Esophagus squamous epithelium (tissue), 5 donors: ENCODE measurements at regions not wholly inside any gene's neighbourhood (a gene's known extent, or its start where the extent isn't known, plus 50 kb on each side); places are given as distances from the start of the nearest gene placed in this dataset.

ENCODE experiments used
- DNase-seq: peaks from one replicate; lab custom pipeline; 2025; lab: John Stamatoyannopoulos, UW
- H3K27ac ChIP-seq, 4 donors: fragments of 200-600 bp; sonication (generic); one replicate each; pipeline ENCODE4 v1.5.1; 2016 to 2019; ENCODE audit warnings: mild to moderate bottlenecking in 1 of 4
- H3K27me3 ChIP-seq, 4 donors: fragments of 200-600 bp; sonication (generic); 1 replicate in 3 of 4; 2 replicates in 1 of 4; pipeline versions ENCODE4 v1.5.1 to v1.6.0; 2017 to 2021; ENCODE audit warnings: antibody characterized with exemption in 1 of 4
- H3K36me3 ChIP-seq, 3 donors: fragments of 200-600 bp; sonication (generic); one replicate each; pipeline ENCODE4 v1.5.1; 2016 to 2019
- H3K4me1 ChIP-seq, 3 donors: fragments of 200-600 bp; sonication (generic); one replicate each; pipeline ENCODE4 v1.5.1; 2017 to 2019
- H3K4me3 ChIP-seq, 4 donors: fragments of 200-600 bp; sonication (generic); 1 replicate in 3 of 4; 2 replicates in 1 of 4; pipeline ENCODE4 v1.5.1; 2016 to 2019; ENCODE audit warnings: mild to moderate bottlenecking in 2 of 4, moderate library complexity in 1 of 4
- H3K9me3 ChIP-seq, 3 donors: fragments of 200-600 bp; sonication (generic); one replicate each; pipeline ENCODE4 v1.5.1; 2016 to 2019
- POLR2A ChIP-seq, 4 donors: fragments of 450-650 bp; IDR thresholded peaks; one replicate each; pipeline ENCODE4 v1.6.1; 2017; ENCODE audit warnings: antibody characterized with exemption in 4 of 4, mild to moderate bottlenecking in 4 of 4, moderate library complexity in 3 of 4
- WGBS, 2 donors: methylation state at CpG; one replicate each; pipeline ENCODE4 v1.1.5; 2018; 5-methylcytosine and 5-hydroxymethylcytosine counted together
- intact Hi-C: fragments of 100-400 bp; cut with DNase I; formaldehyde crosslinking; loops from one replicate; pipeline ENCODE4 v1.15.0; 2022
- TF ChIP-seq, protein P1 (sequence below), 6 experiments: fragments of 450-650 bp in 4 of 6; fragments of 200-600 bp in 2 of 6; sonication (generic) in 2 of 6; IDR thresholded peaks; one replicate each; pipeline ENCODE4 v1.5.1; 2016 to 2019; ENCODE audit warnings: antibody characterized with exemption in 6 of 6, mild to moderate bottlenecking in 4 of 6, moderate library complexity in 4 of 6
- donor health status: DM: yes; HTN: yes; CAD: no.

DNA sequence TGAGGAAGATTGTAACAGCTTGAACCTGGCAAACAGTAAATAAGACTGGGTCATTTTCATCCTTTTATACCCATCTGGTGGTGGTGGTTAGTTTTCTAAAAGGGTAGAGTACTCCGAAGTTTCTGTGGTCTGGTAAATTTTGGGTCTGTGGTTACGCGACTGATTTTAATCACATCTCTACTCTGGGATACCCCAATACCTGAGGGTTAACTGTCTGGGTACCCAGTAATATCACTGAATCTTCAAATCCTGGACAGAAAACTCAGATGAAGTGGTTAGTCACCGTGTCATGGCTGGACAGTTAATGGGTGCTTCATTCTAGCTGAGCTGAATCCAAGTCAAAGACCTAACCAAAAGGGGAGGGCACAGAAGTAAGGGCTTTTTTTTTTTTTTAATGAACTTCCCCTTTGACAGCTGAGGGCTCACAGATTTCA, 474.2 kb downstream of the GADD45G start:
- Histone ChIP-seq H3K27ac (no peak overlapping the region), H3K36me3 (no peaks in the 10 kb centered on the region), H3K27me3 (peaks cover 0 to 19% (median 0%) of the 10 kb centered on the region in 4 donors), H3K9me3 (no peaks in the 10 kb centered on the region), H3K4me3 (no peak overlapping the region), H3K4me1 (no peaks in the 10 kb centered on the region)
- DNase-seq: no peak
- TF ChIP-seq, protein P1, sequence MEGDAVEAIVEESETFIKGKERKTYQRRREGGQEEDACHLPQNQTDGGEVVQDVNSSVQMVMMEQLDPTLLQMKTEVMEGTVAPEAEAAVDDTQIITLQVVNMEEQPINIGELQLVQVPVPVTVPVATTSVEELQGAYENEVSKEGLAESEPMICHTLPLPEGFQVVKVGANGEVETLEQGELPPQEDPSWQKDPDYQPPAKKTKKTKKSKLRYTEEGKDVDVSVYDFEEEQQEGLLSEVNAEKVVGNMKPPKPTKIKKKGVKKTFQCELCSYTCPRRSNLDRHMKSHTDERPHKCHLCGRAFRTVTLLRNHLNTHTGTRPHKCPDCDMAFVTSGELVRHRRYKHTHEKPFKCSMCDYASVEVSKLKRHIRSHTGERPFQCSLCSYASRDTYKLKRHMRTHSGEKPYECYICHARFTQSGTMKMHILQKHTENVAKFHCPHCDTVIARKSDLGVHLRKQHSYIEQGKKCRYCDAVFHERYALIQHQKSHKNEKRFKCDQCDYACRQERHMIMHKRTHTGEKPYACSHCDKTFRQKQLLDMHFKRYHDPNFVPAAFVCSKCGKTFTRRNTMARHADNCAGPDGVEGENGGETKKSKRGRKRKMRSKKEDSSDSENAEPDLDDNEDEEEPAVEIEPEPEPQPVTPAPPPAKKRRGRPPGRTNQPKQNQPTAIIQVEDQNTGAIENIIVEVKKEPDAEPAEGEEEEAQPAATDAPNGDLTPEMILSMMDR (IDR thresholded peaks at IDR 0.05): no peak
- no peak for TF ChIP-seq POLR2A (IDR thresholded peaks at IDR 0.05)
- 81 to 87% methylated on average over 4 of the region's 4 CpGs for WGBS, 2 donors
- intact Hi-C loops: no loop called here

DNA sequence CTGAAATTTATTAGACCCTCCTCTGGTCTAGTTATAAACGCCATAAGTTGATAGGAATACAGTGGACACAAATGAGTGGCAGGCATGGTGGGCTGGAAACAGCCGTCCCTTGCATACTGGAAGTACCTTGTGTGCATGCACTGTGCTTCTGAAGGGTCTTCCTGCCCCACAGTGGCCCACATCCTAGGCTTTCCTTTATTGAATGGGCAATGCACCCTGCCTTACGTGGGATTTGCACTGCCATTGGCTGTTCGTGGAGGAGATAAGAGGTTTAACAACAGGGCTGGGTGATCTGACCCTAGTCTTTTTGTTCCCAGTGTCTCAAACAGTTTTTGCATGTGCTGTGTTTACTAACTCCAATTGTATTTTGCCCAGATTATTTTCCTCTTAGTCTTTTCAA, 480.8 kb downstream of the GADD45G start:
- no peaks in the 10 kb centered on the region for H3K36me3 ChIP-seq
- 78 to 90% methylated on average over 4 of the region's 4 CpGs for WGBS, 2 donors
- no peak for DNase-seq
- H3K27ac ChIP-seq: no peak overlapping the region
- TF ChIP-seq, protein P1 (IDR thresholded peaks at IDR 0.05): no peak
- TF ChIP-seq POLR2A (IDR thresholded peaks at IDR 0.05): no peak
- peaks cover 0 to 4% (median 0%) of the 10 kb centered on the region in 4 donors for H3K27me3 ChIP-seq
- H3K4me1 ChIP-seq: no peaks in the 10 kb centered on the region
- no peak overlapping the region for H3K4me3 ChIP-seq
- H3K9me3 ChIP-seq: no peaks in the 10 kb centered on the region
- intact Hi-C loops: no loop called here

DNA sequence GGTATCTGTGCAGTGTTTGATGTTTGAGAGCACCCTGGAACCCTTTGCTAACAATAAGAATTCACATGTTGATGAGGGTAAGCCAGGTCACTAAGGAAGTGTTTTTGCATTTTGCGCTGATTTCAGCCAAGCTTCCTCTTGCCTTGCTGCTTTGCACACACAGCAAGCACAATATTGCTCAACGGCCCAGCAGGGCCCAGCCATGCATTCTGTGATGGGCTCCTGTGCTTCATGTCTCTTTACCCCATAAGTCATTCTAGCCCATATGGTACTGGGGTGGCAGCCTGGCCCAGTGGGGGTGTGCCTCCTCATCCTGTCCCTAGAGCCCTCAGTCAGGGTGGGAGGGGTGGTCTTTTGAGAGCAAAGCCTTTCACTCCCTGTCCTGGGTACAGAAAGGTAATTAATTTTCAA, 481.3 kb downstream of the GADD45G start:
- no peak for TF ChIP-seq POLR2A (IDR thresholded peaks at IDR 0.05)
- TF ChIP-seq, protein P1 (IDR thresholded peaks at IDR 0.05): no peak
- DNase-seq: no peak
- no peaks in the 10 kb centered on the region for H3K9me3 ChIP-seq
- H3K27ac ChIP-seq: no peak overlapping the region
- no peaks in the 10 kb centered on the region for H3K4me1 ChIP-seq
- intact Hi-C loops: no loop called here
- WGBS, 2 donors: 64 to 73% methylated on average over 2 of the region's 2 CpGs
- peaks cover 0 to 4% (median 0%) of the 10 kb centered on the region in 4 donors for H3K27me3 ChIP-seq
- H3K36me3 ChIP-seq: no peaks in the 10 kb centered on the region
- no peak overlapping the region for H3K4me3 ChIP-seq

DNA sequence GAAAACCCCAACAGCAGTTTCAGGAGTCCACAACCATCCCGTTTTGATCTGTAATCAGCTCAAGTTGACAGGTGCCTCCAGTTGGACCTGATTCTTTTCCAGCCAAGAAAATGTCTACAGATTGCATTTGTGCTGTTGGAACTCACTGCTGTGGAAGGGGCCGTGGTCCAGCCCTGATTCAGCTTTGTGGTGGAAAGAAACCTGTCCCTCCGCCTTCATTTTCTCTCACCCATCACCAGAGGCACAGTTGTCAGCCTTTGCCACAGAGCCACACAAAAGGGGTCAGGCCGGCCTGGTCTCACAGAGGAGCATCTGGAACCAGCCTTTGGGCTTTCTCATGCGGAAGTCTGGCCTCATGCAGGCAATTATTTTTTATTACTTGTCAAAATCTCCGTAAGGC, 483.6 kb downstream of the GADD45G start:
- H3K4me3 ChIP-seq: no peak overlapping the region
- H3K4me1 ChIP-seq: no peaks in the 10 kb centered on the region
- H3K27me3 ChIP-seq: no peaks in the 10 kb centered on the region
- no peak for TF ChIP-seq POLR2A (IDR thresholded peaks at IDR 0.05)
- TF ChIP-seq, protein P1 (IDR thresholded peaks at IDR 0.05): no peak
- WGBS, 2 donors: 73 to 87% methylated on average over 5 to 6 of the region's 6 CpGs
- H3K36me3 ChIP-seq: no peaks in the 10 kb centered on the region
- intact Hi-C loops: no loop called here
- no peak for DNase-seq
- no peak overlapping the region for H3K27ac ChIP-seq
- H3K9me3 ChIP-seq: no peaks in the 10 kb centered on the region

DNA sequence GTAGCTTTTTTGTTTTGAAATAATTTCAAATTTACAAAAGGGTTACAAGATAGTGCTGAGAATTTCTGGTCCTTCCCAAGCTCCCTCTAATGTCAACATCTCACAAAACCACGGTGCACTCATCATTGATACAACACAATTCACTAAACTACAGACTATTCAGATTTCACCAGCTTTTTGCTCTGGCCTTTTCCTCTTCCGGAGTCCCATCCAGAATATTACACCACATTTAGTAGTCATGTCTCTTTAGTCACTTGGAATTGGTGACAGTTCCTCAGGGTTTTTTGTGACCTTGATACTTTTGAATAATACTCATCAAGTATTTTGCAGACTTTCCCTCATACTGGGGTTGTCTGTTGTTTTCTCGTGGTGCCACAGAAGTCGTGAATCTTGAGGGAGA, 484.0 kb downstream of the GADD45G start:
- H3K9me3 ChIP-seq: no peaks in the 10 kb centered on the region
- DNase-seq: no peak
- WGBS, 2 donors: 71 to 79% methylated on average over 4 of the region's 4 CpGs
- no peak overlapping the region for H3K4me3 ChIP-seq
- TF ChIP-seq, protein P1 (IDR thresholded peaks at IDR 0.05): no peak
- no peak for TF ChIP-seq POLR2A (IDR thresholded peaks at IDR 0.05)
- no peaks in the 10 kb centered on the region for H3K4me1 ChIP-seq
- intact Hi-C loops: no loop called here
- H3K36me3 ChIP-seq: no peaks in the 10 kb centered on the region
- peaks cover 0 to 3% (median 0%) of the 10 kb centered on the region in 4 donors for H3K27me3 ChIP-seq
- H3K27ac ChIP-seq: no peak overlapping the region
